ENCODE measurements at regions not wholly inside any gene's neighbourhood (a gene's known extent, or its start where the extent isn't known, plus 50 kb on each side); places are given as distances from the start of the nearest gene placed in this dataset.

DNA sequence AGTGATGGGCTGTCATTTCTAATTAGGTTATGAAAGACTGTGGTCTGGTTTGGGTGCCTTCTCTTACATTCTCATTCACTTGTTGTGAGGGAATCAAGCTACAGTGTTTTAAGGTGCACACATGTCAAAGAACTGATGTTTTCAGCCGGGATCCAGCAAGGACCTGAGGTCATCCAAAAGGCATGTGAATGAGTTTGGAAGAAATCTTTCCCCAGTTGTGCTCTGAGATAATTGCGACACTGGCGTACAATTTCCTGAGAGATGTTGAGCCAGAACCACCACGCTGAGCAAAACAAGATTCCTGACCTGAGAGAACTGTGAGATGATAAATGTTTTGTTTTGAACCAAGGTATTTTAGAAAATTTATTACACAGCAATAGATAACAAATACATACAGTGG is 295.3 kb upstream of the SLITRK3 start:
- CTCF ChIA-PET, result no interaction called here

DNA sequence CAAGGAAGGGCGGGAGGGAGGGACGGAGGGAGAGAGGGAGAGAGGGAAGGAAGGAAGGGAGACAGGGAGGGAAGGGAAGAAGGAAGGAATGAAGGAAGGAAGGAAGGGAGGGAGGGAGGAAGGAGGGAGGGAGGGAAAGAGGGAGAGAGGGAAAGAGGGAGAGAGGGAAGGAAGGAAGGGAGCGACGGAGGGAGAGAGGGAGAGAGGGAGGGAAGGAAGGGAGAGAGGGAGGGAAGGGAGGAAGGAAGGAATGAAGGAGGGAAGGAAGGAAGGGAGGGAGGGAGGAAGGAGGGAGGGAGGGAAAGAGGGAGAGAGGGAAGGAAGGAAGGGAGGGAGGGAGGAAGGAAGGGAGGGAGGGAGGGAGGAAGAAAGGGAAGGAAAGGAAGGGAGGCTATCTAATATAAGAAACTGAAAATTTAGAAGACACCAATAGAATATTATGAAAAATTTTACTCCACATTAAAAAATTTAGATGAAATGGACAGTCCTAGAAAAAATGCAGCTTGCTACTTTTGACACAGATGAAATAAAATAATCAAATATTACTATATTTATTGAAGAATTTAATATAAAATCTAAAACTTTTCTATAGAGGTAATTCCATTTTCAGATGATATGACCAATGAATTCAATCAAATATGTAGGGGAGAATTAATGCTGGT is 280.3 kb upstream of the SLITRK3 start:
- peaks cover 8% of the 10 kb centered on the region; the same call in 1 of the 2 replicates for H3K9me3 ChIP-seq
- no peak overlapping the region for H3K4me3 ChIP-seq (ENCODE audit: low read depth, low read length)
- Mint-ChIP-seq H3K36me3 (ENCODE audit: insufficient read depth, unreplicated experiment) (no peaks in the 10 kb centered on the region), H3K4me1 (ENCODE audit: low read depth, unreplicated experiment) (no peaks in the 10 kb centered on the region), H3K27ac (ENCODE audit: unreplicated experiment) (no peak overlapping the region), H3K4me3 (ENCODE audit: unreplicated experiment) (no peak overlapping the region), H3K27me3 (ENCODE audit: insufficient read depth, unreplicated experiment) (no peaks in the 10 kb centered on the region), H3K9me3 (ENCODE audit: unreplicated experiment) (peaks cover under 1% of the 10 kb centered on the region)
- no peaks in the 10 kb centered on the region for H3K27me3 ChIP-seq (replicated peaks; ENCODE audit: control insufficient read depth, insufficient read depth, low read length)
- intact Hi-C loops (cut with micrococcal nuclease; ENCODE audit: unreplicated experiment), result no loop called here
- BruUV-seq (replicated peaks), result no TSS peak
- ChIA-PET POLR2A (no interaction called here), CTCF (no interaction called here)
- H3K36me3 ChIP-seq (ENCODE audit: control insufficient read depth, insufficient read depth, low read length), result no peaks in the 10 kb centered on the region
- H3K4me1 ChIP-seq, result no peaks in the 10 kb centered on the region
- no peak for DNase-seq
- TF ChIP-seq, protein P1, sequence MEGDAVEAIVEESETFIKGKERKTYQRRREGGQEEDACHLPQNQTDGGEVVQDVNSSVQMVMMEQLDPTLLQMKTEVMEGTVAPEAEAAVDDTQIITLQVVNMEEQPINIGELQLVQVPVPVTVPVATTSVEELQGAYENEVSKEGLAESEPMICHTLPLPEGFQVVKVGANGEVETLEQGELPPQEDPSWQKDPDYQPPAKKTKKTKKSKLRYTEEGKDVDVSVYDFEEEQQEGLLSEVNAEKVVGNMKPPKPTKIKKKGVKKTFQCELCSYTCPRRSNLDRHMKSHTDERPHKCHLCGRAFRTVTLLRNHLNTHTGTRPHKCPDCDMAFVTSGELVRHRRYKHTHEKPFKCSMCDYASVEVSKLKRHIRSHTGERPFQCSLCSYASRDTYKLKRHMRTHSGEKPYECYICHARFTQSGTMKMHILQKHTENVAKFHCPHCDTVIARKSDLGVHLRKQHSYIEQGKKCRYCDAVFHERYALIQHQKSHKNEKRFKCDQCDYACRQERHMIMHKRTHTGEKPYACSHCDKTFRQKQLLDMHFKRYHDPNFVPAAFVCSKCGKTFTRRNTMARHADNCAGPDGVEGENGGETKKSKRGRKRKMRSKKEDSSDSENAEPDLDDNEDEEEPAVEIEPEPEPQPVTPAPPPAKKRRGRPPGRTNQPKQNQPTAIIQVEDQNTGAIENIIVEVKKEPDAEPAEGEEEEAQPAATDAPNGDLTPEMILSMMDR (IDR thresholded peaks at IDR 0.05; ENCODE audit: insufficient read depth in 1 of 2, low read depth in 1 of 2, low read length in 1 of 2, severe bottlenecking in 1 of 2, unreplicated experiment in 1 of 2), result no peak

More for the DNA sequence above, 295.3 kb upstream of the SLITRK3 start:
- Mint-ChIP-seq H3K36me3 (ENCODE audit: insufficient read depth, unreplicated experiment) (no peaks in the 10 kb centered on the region), H3K4me1 (ENCODE audit: low read depth, unreplicated experiment) (no peaks in the 10 kb centered on the region), H3K27ac (ENCODE audit: unreplicated experiment) (no peak overlapping the region), H3K9me3 (ENCODE audit: unreplicated experiment) (no peaks in the 10 kb centered on the region), H3K27me3 (ENCODE audit: insufficient read depth, unreplicated experiment) (no peaks in the 10 kb centered on the region), H3K4me3 (ENCODE audit: unreplicated experiment) (no peak overlapping the region)
- Histone ChIP-seq H3K36me3 (ENCODE audit: control insufficient read depth, insufficient read depth, low read length) (no peaks in the 10 kb centered on the region), H3K4me3 (ENCODE audit: low read depth, low read length) (no peak overlapping the region), H3K27me3 (replicated peaks; ENCODE audit: control insufficient read depth, insufficient read depth, low read length) (no peaks in the 10 kb centered on the region), H3K9me3 (no peaks in the 10 kb centered on the region), H3K4me1 (no peaks in the 10 kb centered on the region)
- TF ChIP-seq, protein P1 (IDR thresholded peaks at IDR 0.05; ENCODE audit: insufficient read depth in 1 of 2, low read depth in 1 of 2, low read length in 1 of 2, severe bottlenecking in 1 of 2, unreplicated experiment in 1 of 2), result no peak
- POLR2A ChIA-PET, result no interaction called here
- intact Hi-C loops (cut with micrococcal nuclease; ENCODE audit: unreplicated experiment), result no loop called here
- no peak for DNase-seq
- BruUV-seq (replicated peaks), result no TSS peak

DNA sequence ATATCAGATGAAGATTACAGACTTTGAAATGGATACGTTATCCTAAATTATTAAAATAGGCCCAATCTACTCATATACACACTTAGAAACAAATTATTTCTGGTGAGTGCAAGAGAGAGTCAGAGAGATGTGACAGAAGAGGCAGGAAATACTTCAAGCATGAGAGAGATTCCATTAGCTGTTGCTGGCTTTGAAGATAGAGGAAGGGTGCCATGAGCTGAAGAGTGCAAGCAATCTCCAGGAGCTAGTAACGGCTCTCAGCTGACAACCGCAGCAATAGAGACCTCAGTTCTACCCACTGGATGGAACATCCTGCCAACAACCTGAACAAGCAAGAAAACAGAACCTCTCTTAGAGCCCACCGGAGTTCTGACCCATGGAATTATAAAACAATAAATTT is 270.7 kb upstream of the SLITRK3 start:
- H3K4me3 ChIP-seq (ENCODE audit: low read depth, low read length), result no peak overlapping the region
- no peak overlapping the region for H3K27ac Mint-ChIP-seq (ENCODE audit: unreplicated experiment)
- ChIA-PET POLR2A (no interaction called here), CTCF (no interaction called here)
- intact Hi-C loops (cut with micrococcal nuclease; ENCODE audit: unreplicated experiment), result no loop called here
- H3K36me3 ChIP-seq (ENCODE audit: control insufficient read depth, insufficient read depth, low read length), result no peaks in the 10 kb centered on the region
- no peaks in the 10 kb centered on the region for H3K27me3 Mint-ChIP-seq (ENCODE audit: insufficient read depth, unreplicated experiment)
- no TSS peak for BruUV-seq (replicated peaks)
- no peaks in the 10 kb centered on the region for H3K36me3 Mint-ChIP-seq (ENCODE audit: insufficient read depth, unreplicated experiment)
- peaks cover 12% of the 10 kb centered on the region for H3K9me3 Mint-ChIP-seq (ENCODE audit: unreplicated experiment)
- TF ChIP-seq, protein P1 (IDR thresholded peaks at IDR 0.05; ENCODE audit: insufficient read depth in 1 of 2, low read depth in 1 of 2, low read length in 1 of 2, severe bottlenecking in 1 of 2, unreplicated experiment in 1 of 2), result no peak
- H3K27me3 ChIP-seq (replicated peaks; ENCODE audit: control insufficient read depth, insufficient read depth, low read length), result no peaks in the 10 kb centered on the region
- H3K9me3 ChIP-seq, result no peaks in the 10 kb centered on the region
- H3K4me1 ChIP-seq, result no peaks in the 10 kb centered on the region
- no peak overlapping the region for H3K4me3 Mint-ChIP-seq (ENCODE audit: unreplicated experiment)
- no peaks in the 10 kb centered on the region for H3K4me1 Mint-ChIP-seq (ENCODE audit: low read depth, unreplicated experiment)
- DNase-seq, result no peak
